ENCODE measurements at regions not wholly inside any gene's neighbourhood (a gene's known extent, or its start where the extent isn't known, plus 50 kb on each side); places are given as distances from the start of the nearest gene placed in this dataset.

GRCh38 chr10:23696476-23696875 is 257.6 kb downstream of the OTUD1 start:
- Histone ChIP-seq H4K20me1 (ENCODE audit: insufficient read depth) (no peaks in the 10 kb centered on the region), H3K27ac (no peak overlapping the region), H3K4me2 (ENCODE audit: unreplicated experiment) (no peak overlapping the region), H3K4me1 (ENCODE audit: insufficient read depth) (no peaks in the 10 kb centered on the region), H3F3A (ENCODE audit: insufficient read depth) (no peaks in the 10 kb centered on the region), H3K36me3 (ENCODE audit: low read depth) (no peaks in the 10 kb centered on the region), H3K27me3 (replicated peaks; ENCODE audit: insufficient read depth) (peaks cover 58% of the 10 kb centered on the region), H3K9me3 (ENCODE audit: low read depth) (no peaks in the 10 kb centered on the region), H3K9ac (no peak overlapping the region), H3K9me2 (ENCODE audit: insufficient read depth) (no peaks in the 10 kb centered on the region), H2AFZ (no peak overlapping the region), H3K4me3 (no peak overlapping the region), H3K79me2 (ENCODE audit: insufficient read depth) (no peaks in the 10 kb centered on the region)
- in situ Hi-C loops (cut with MboI) = loop anchor here (25.0 kb wide), 1 partner anchor 384 kb away; no protein-coding TSS in a partner anchor
- 88 to 90% methylated on average over 3 of the region's 3 CpGs for WGBS, 2 experiments (ENCODE audit: low coverage in 1 of 2, low lambda C conversion rate in 2 of 2, missing lambda C conversion rate in 2 of 2)
- no peak for DNase-seq
- no peak for TF ChIP-seq EZH2 (IDR thresholded peaks at IDR 0.05; ENCODE audit: insufficient read depth, poor library complexity, severe bottlenecking)

- TF ChIP-seq EZH2 (IDR thresholded peaks at IDR 0.05; ENCODE audit: insufficient read depth, poor library complexity, severe bottlenecking) (no peak), EZH2phosphoT487 (IDR thresholded peaks at IDR 0.05; ENCODE audit: insufficient read depth, low read depth) (no peak)
- Histone ChIP-seq H3K4me1 (ENCODE audit: insufficient read depth) (no peaks in the 10 kb centered on the region), H4K20me1 (ENCODE audit: insufficient read depth) (no peaks in the 10 kb centered on the region), H3K27ac (no peak overlapping the region), H3K4me2 (ENCODE audit: unreplicated experiment) (no peak overlapping the region), H3K36me3 (ENCODE audit: low read depth) (no peaks in the 10 kb centered on the region), H3K9ac (no peak overlapping the region), H3K4me3 (no peak overlapping the region), H3K79me2 (ENCODE audit: insufficient read depth) (no peaks in the 10 kb centered on the region), H3K9me3 (ENCODE audit: low read depth) (no peaks in the 10 kb centered on the region), H3F3A (ENCODE audit: insufficient read depth) (no peaks in the 10 kb centered on the region), H3K9me2 (ENCODE audit: insufficient read depth) (no peaks in the 10 kb centered on the region), H2AFZ (no peak overlapping the region), H3K27me3 (replicated peaks; ENCODE audit: insufficient read depth) (peaks cover 8% of the 10 kb centered on the region)
- in situ Hi-C loops (cut with MboI) = no loop called here
- DNase-seq = peak; percentile 74
- 16 to 21% methylated on average over 9 of the region's 9 CpGs for WGBS, 2 experiments (ENCODE audit: low coverage in 1 of 2, low lambda C conversion rate in 2 of 2, missing lambda C conversion rate in 2 of 2)
These were observed 264.1 kb downstream of the OTUD1 start for GRCh38 chr10:23702977-23703414.

- 80% methylated on average over 1 of the region's 1 CpG for WGBS, 2 experiments (ENCODE audit: low coverage in 1 of 2, low lambda C conversion rate in 2 of 2, missing lambda C conversion rate in 2 of 2)
- no peak overlapping the region for H3K4me2 ChIP-seq (ENCODE audit: unreplicated experiment)
- H3K9me2 ChIP-seq (ENCODE audit: insufficient read depth) = no peaks in the 10 kb centered on the region
- no peak overlapping the region for H3K9ac ChIP-seq
- no peaks in the 10 kb centered on the region for H3K36me3 ChIP-seq (ENCODE audit: low read depth)
- H3K4me1 ChIP-seq (ENCODE audit: insufficient read depth) = no peaks in the 10 kb centered on the region
- H3K9me3 ChIP-seq (ENCODE audit: low read depth) = no peaks in the 10 kb centered on the region
- no peak for DNase-seq
- in situ Hi-C loops (cut with MboI) = no loop called here
- TF ChIP-seq EZH2phosphoT487 (IDR thresholded peaks at IDR 0.05; ENCODE audit: insufficient read depth, low read depth) = no peak
- no peak for TF ChIP-seq EZH2 (IDR thresholded peaks at IDR 0.05; ENCODE audit: insufficient read depth, poor library complexity, severe bottlenecking)
- no peak overlapping the region for H3K27ac ChIP-seq
- H3K79me2 ChIP-seq (ENCODE audit: insufficient read depth) = no peaks in the 10 kb centered on the region
- no peaks in the 10 kb centered on the region for H3K27me3 ChIP-seq (replicated peaks; ENCODE audit: insufficient read depth)
- H3F3A ChIP-seq (ENCODE audit: insufficient read depth) = no peaks in the 10 kb centered on the region
- H2AFZ ChIP-seq = no peak overlapping the region
- H3K4me3 ChIP-seq = no peak overlapping the region
- H4K20me1 ChIP-seq (ENCODE audit: insufficient read depth) = no peaks in the 10 kb centered on the region
These were observed 276.5 kb downstream of the OTUD1 start for GRCh38 chr10:23715363-23715762.

- no peak for DNase-seq
- TF ChIP-seq EZH2phosphoT487 (IDR thresholded peaks at IDR 0.05; ENCODE audit: insufficient read depth, low read depth) = no peak
- TF ChIP-seq EZH2 (IDR thresholded peaks at IDR 0.05; ENCODE audit: insufficient read depth, poor library complexity, severe bottlenecking) = no peak
- in situ Hi-C loops (cut with MboI) = no loop called here
- H3F3A ChIP-seq (ENCODE audit: insufficient read depth) = no peaks in the 10 kb centered on the region
- WGBS, 2 experiments (ENCODE audit: low coverage in 1 of 2, low lambda C conversion rate in 2 of 2, missing lambda C conversion rate in 2 of 2) = 13 to 26% methylated on average over 2 of the region's 2 CpGs
- H3K9me3 ChIP-seq (ENCODE audit: low read depth) = no peaks in the 10 kb centered on the region
- H2AFZ ChIP-seq = no peak overlapping the region
- no peak overlapping the region for H3K4me2 ChIP-seq (ENCODE audit: unreplicated experiment)
- no peak overlapping the region for H3K27ac ChIP-seq
- no peaks in the 10 kb centered on the region for H3K4me1 ChIP-seq (ENCODE audit: insufficient read depth)
- no peak overlapping the region for H3K4me3 ChIP-seq
- H4K20me1 ChIP-seq (ENCODE audit: insufficient read depth) = no peaks in the 10 kb centered on the region
- H3K27me3 ChIP-seq (replicated peaks; ENCODE audit: insufficient read depth) = no peaks in the 10 kb centered on the region
- H3K9me2 ChIP-seq (ENCODE audit: insufficient read depth) = no peaks in the 10 kb centered on the region
- H3K79me2 ChIP-seq (ENCODE audit: insufficient read depth) = no peaks in the 10 kb centered on the region
- no peaks in the 10 kb centered on the region for H3K36me3 ChIP-seq (ENCODE audit: low read depth)
- no peak overlapping the region for H3K9ac ChIP-seq
These were observed 279.0 kb downstream of the OTUD1 start for GRCh38 chr10:23717913-23718312.

- no peaks in the 10 kb centered on the region for H3K9me2 ChIP-seq (ENCODE audit: insufficient read depth)
- in situ Hi-C loops (cut with MboI) = no loop called here
- no peaks in the 10 kb centered on the region for H3K9me3 ChIP-seq (ENCODE audit: low read depth)
- H3K36me3 ChIP-seq (ENCODE audit: low read depth) = no peaks in the 10 kb centered on the region
- H2AFZ ChIP-seq = no peak overlapping the region
- no peak for DNase-seq
- 47 to 49% methylated on average over 3 of the region's 3 CpGs for WGBS, 2 experiments (ENCODE audit: low coverage in 1 of 2, low lambda C conversion rate in 2 of 2, missing lambda C conversion rate in 2 of 2)
- H4K20me1 ChIP-seq (ENCODE audit: insufficient read depth) = no peaks in the 10 kb centered on the region
- no peaks in the 10 kb centered on the region for H3K4me1 ChIP-seq (ENCODE audit: insufficient read depth)
- no peak for TF ChIP-seq EZH2phosphoT487 (IDR thresholded peaks at IDR 0.05; ENCODE audit: insufficient read depth, low read depth)
- TF ChIP-seq EZH2 (IDR thresholded peaks at IDR 0.05; ENCODE audit: insufficient read depth, poor library complexity, severe bottlenecking) = no peak
- no peak overlapping the region for H3K4me3 ChIP-seq
- H3K9ac ChIP-seq = no peak overlapping the region
- no peaks in the 10 kb centered on the region for H3K27me3 ChIP-seq (replicated peaks; ENCODE audit: insufficient read depth)
- no peak overlapping the region for H3K27ac ChIP-seq
- no peaks in the 10 kb centered on the region for H3F3A ChIP-seq (ENCODE audit: insufficient read depth)
- H3K79me2 ChIP-seq (ENCODE audit: insufficient read depth) = no peaks in the 10 kb centered on the region
- no peak overlapping the region for H3K4me2 ChIP-seq (ENCODE audit: unreplicated experiment)
These were observed 280.1 kb downstream of the OTUD1 start for GRCh38 chr10:23718946-23719345.

Measured in GM23248 (cell line).